ENCODE measurements at regions not wholly inside any gene's neighbourhood (a gene's known extent, or its start where the extent isn't known, plus 50 kb on each side); places are given as distances from the start of the nearest gene placed in this dataset.

DNA sequence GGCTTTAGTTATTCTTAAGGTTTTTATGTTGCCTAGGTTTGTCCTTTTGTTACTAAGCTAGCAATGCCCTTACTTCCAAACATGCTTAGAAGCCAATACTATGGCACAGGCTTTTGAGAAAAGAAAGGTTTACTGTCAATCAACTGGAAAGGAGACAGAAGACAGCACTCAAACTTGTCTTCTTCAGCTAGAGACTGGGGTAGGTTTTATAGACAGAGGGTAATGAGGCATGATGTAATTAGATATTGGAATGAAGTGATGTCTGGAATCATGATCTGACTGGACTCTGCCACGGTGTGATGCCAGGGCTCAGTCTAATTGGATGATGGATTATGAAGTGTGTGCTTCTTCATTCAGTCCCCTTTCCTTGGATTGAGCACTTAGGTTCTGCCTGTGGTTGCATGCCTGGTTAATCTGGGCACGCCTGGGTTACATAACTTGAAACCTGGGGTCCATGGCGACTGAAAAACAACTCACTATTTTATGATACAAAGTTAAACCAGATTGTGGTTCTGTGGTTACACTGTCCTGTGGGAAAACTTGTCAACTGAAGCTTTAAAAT, 625.8 kb downstream of the BRINP3 start:
- DNase-seq = no peak

- DNase-seq = no peak
These were observed 618.2 kb downstream of the BRINP3 start for GRCh38 chr1:189859385-189859977.

- no peak for DNase-seq
These were observed 611.1 kb downstream of the BRINP3 start for GRCh38 chr1:189866606-189867005.

GRCh38 chr1:189868021-189868420, 609.6 kb downstream of the BRINP3 start:
- no peak for DNase-seq

DNA sequence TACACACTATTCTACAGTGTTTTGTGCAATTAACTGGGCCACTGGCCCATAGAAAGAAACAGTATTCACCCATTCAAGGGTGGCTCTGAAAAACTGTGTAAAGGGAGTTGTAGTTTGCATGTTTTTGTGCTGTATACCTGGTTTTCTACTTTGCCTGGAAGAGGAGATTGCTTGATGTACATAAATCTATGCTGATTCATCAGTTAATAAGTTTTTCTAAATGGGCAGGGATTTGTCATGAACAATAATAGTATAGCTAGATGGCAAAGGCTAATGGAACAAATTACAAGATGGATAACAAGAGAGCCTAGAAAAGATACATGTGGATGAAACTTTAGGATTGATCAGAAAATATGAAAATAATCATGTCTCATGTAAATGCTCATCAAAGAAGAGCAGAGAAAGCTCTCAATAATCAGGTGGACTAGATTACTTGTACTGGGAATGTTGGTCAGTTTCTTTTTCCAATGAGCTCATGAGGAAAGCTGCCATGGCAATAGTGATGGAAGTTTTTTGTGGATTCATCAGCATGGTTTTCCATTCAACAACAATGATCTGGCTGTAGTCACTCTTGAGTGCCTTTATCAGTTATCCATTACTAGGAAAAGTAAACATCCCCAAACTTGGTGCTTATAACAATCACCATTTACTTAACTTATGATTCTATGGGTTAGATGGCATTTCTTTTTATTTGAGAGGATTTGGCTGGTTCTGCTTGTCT, 602.8 kb downstream of the BRINP3 start:
- no peak for DNase-seq

GRCh38 chr1:189880135-189880534, 597.5 kb downstream of the BRINP3 start:
- DNase-seq = no peak

GRCh38 chr1:189899686-189900425, 577.8 kb downstream of the BRINP3 start:
- no peak for DNase-seq

DNA sequence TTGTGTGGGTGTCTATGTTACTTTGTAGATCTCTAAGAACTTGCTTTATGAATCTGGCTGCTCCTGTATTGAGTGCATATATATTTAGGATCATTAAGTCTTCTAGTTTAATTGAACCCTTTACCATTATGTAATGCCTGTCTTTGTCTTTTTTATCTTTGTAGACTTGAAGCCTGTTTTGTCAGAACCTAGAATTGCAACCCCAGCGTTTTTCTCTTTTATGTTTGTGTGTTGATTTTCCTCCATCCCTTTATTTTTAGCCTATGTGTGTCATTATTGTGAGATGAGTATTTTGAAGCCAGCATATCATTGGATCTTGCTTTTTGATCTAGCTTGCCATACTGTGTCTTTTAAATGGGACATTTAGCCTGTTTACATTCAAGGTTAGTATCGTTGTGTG, 573.2 kb downstream of the BRINP3 start:
- no peak for DNase-seq

DNA sequence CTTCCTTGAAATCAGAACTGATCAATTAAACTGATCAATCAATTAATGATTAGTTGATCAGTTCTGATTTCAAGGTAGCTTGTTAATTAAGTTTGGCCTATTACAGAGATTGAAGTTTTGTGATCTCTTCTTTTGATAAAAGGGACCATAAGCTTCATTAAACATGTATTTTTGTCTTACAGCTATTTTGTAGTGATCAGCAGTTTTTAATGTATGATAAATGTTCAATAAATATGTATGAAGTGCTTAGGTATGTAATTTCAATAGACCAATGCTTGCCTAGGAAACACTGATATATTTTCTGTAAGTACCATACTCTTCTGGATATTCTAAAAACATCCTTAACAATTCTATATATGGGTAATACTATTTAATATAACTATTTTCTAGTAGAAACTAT, 569.6 kb downstream of the BRINP3 start:
- no peak for DNase-seq

GRCh38 chr1:189921613-189922012, 556.1 kb downstream of the BRINP3 start:
- no peak for DNase-seq

DNA sequence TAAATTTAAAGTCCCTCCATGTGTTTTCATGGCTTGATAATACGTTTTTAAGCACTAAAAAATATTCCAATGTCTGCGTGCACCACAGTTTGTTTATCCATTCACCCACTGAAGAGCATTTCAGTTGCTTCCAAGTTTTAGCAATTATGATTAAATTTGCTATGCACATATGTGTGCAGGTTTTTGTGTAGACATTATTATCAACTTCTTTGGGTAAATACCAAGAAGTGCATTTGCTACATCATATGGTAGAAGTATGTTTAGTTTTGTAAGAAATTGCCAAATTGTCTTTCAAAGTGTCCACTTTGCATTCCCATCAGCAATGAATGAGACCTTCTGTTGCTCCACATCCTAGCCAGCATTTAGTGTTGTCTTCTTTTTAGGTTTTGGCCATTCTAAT, 550.0 kb downstream of the BRINP3 start:
- no peak for DNase-seq

GRCh38 chr1:189929501-189930099, 548.1 kb downstream of the BRINP3 start:
- no peak for DNase-seq

DNA sequence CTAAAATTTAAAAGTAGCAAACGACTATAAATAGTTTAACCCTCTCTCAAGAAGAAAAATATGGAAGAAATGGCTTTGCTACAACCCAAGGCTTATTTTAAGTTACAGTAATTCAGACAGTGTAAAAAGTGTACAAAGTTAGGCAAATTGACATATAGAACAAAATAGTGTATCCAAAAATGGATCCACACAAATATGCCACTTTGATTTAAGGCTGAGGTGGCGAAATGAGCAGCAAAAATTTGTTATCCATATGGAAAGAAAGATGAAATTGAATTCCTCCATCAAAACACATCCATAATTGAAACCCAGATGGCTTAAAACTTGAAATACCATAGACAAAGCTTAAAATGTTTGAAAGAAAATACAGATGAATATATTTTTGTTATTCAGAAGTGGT, 540.8 kb downstream of the BRINP3 start:
- no peak for DNase-seq

DNA sequence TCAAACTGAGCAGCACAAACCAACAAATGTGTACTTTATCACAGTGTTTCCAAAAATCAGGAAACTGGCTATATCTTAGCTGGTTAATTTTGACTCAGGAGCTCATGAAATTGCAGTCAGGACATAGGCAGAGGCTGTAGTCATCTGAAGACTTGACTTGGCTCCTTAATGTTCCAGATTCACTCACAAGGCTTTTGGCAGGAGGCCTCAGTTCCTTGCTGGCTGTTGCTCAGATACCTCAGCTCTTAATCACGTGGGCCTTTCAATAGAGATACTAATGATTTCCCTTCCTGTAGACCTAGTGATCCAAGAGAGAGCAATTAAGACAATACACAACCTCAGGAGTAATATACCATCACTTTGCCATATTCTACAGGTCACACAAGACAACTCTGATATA, 537.7 kb downstream of the BRINP3 start:
- no peak for DNase-seq

DNA sequence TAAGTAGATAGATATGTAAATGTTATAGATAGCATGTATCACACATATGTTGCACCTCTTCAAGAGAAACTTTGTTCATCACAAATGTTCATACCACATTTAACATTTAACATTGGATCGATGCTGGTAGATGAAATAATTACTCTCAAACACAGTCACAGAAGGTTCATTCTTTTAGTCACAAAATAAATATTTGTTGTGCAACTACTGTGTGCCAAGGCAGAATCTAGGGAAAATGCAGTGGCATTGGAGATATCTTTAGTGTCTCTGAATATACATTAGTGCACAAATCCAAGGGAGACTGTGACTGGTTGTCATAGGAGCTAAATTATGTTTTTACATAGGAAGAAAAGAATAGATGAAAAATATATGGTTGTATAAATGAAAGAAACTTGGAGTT, 535.7 kb downstream of the BRINP3 start:
- DNase-seq = no peak

DNA sequence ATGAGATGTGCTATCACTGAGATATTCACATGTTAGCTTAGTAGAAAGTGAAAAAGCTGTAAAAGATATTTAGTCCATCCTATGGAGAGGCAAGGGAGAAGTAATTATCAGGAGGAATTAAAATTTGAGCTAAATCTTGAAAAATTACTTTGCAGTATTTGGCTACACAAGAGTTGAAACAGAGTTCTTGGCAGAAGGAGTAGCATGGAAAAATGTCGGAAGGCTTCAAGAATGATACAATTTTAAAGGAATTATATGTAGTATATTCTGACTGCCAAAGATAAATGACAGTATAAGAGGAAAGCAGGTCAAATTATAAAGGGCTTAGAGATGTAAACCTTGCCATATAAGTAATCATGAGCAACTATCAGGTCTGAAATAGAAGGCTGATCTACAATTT, 518.9 kb downstream of the BRINP3 start:
- DNase-seq = no peak

DNA sequence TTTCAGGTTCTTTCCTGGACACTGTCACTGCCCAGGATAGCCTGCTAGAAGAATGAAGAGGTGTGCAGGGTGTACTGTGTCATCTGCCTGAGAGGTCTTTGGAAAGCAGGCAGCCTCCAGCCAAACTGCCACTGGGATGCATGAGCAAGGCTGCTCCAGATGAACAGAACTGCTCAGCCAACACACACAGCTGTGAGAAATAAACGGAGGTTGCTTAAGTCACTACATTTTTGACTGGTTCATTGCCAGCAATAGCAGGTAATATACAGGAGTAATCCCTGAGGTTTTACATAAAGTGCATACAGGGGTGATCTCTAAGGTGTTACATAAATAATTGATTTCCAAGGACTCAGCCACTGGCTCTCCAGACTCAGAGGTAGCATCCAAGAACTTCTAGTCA, 516.9 kb downstream of the BRINP3 start:
- DNase-seq = no peak

DNA sequence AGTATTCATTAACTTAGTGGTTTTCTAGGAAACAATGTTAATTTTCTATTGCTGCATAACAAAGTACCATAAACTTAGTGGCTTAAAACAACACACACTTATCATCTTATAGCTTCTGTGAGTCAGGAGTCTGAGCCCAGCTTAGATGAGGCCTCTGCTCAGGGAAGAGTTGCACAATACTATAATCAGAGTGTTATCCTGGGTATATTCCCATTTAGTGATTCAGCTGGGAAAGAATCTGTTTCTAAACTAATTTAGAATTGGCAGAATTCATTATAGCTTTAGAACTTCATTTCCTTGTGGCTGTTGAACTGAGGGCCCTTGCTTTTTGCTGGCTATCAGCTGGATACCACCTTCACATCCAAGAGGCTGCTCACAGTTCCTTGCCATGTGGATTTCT, 515.5 kb downstream of the BRINP3 start:
- DNase-seq = no peak

DNA sequence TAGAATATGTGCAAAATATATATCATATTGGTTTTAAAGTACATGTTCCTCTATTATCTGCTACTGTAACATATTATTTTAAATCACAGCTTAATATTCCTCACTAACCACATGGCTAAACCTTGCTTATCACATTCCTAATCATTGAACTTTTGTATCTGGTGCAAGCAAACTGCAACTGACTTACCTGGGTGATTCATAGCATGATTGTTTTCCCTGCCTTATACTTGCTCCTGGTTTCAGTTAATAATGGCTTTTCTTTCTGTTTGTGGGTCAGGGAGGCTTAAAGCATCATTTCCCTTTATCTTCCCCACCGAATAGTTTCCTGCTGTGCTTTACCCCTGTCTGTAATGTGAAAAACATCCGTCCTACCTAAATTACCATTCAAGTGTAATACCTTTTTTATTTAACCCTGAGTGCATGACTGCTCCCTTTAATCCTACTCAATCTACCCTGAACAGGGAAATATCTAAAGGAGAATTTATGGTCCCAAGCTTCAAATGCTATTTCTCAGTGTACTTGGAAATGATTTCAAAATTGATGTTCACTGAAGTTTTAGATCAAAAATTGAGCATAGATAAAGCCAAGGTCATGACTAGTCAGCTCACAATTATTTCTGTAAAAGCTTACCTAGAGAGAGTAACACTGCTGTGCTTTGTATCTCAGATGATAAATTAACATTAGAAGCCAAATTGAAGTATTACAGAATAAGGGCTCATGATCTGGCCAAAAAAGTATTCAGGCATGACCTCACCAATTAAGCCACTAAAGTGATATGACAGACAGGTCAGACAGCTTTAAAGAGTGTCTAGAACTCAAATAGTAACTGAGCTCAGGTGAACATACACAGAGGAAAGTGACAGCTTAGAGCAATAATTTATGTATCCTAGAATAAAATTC, 507.1 kb downstream of the BRINP3 start:
- DNase-seq = no peak

DNA sequence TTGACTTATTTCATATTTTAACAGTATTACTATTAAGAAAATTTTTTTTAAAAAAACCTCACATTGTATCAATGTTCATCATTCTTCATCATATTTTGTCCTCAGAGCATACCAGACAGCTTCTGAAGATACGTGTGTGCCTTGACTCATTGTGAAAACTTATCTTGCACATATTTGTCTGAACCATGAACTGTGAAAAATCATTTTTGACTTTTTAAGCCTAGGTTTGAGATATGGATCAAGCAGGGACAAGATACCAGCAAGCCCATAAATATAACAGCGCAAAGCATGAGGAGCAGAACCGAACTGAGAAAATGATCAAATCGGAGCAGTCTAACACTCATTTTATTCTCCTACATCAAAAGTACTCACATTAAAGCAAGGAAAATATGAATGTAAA, 506.0 kb downstream of the BRINP3 start:
- DNase-seq = no peak

- no peak for DNase-seq
These were observed 500.5 kb downstream of the BRINP3 start for GRCh38 chr1:189977184-189977583.

DNA sequence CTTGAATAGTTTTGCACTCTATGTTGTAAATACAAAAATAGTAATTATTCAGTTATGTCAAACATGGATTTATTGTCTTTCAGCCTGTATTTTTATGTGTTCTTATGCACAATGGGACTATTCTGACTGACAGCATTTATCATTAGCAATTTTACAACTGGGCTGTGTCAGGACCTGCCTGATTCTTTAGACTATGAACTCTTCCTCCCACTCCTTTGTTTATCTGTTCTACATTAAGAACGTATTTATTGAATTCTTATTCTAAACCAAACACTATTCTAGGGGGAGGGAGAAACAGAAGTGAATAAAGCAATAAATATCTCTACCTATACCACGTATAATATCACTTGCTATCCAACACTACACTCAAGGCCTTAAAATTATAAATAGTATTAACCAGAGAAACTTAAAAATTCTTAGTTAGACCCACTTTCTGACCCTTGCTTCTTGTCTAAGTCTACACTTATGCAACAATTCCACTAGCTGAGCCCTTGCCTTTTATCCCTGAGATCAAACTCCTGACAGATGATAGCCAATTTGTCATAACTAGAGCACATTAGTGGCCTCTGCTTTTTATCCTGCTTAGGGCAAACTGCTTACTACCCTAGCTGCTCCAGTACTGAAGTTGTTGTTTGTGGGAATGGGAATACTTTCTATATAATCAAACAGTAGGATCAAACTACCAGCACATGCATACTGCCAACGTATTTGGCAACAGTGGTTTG, 494.3 kb downstream of the BRINP3 start:
- no peak for DNase-seq
